ENCODE measurements at regions not wholly inside any gene's neighbourhood (a gene's known extent, or its start where the extent isn't known, plus 50 kb on each side); places are given as distances from the start of the nearest gene placed in this dataset.

GRCh38 chr9:10729213-10729612, 116.4 kb upstream of the PTPRD start:
- no peak overlapping the region for H3K4me3 ChIP-seq (ENCODE audit: low read length)
- TF ChIP-seq CTCF (conservative IDR thresholded peaks at IDR 0.05; ENCODE audit: low read depth, low read length) = no peak
- DNase-seq (ENCODE audit: low read depth) = no peak

- DNase-seq (ENCODE audit: low read depth) = no peak
- no peak for TF ChIP-seq CTCF (conservative IDR thresholded peaks at IDR 0.05; ENCODE audit: low read depth, low read length)
These were observed 131.9 kb upstream of the PTPRD start for GRCh38 chr9:10744669-10745068.

GRCh38 chr9:10753474-10753873, 140.7 kb upstream of the PTPRD start:
- no peak for TF ChIP-seq CTCF (conservative IDR thresholded peaks at IDR 0.05; ENCODE audit: low read depth, low read length)
- H3K4me3 ChIP-seq (ENCODE audit: low read length) = no peak overlapping the region
- DNase-seq (ENCODE audit: low read depth) = no peak

More at GRCh38 chr9:10744669-10745068, 131.9 kb upstream of the PTPRD start:
- H3K4me3 ChIP-seq (ENCODE audit: low read length) = no peak overlapping the region

- no peak for TF ChIP-seq CTCF (conservative IDR thresholded peaks at IDR 0.05; ENCODE audit: low read depth, low read length)
- DNase-seq (ENCODE audit: low read depth) = no peak
- H3K4me3 ChIP-seq (ENCODE audit: low read length) = no peak overlapping the region
These were observed 151.7 kb upstream of the PTPRD start for GRCh38 chr9:10764481-10764880.

GRCh38 chr9:10773136-10773535, 160.3 kb upstream of the PTPRD start:
- H3K4me3 ChIP-seq (ENCODE audit: low read length) = no peak overlapping the region
- DNase-seq (ENCODE audit: low read depth) = no peak
- TF ChIP-seq CTCF (conservative IDR thresholded peaks at IDR 0.05; ENCODE audit: low read depth, low read length) = no peak

GRCh38 chr9:10774051-10774450, 161.2 kb upstream of the PTPRD start:
- no peak for DNase-seq (ENCODE audit: low read depth)
- no peak overlapping the region for H3K4me3 ChIP-seq (ENCODE audit: low read length)
- TF ChIP-seq CTCF (conservative IDR thresholded peaks at IDR 0.05; ENCODE audit: low read depth, low read length) = no peak

GRCh38 chr9:10785255-10785654, 172.5 kb upstream of the PTPRD start:
- DNase-seq (ENCODE audit: low read depth) = no peak
- TF ChIP-seq CTCF (conservative IDR thresholded peaks at IDR 0.05; ENCODE audit: low read depth, low read length) = no peak
- H3K4me3 ChIP-seq (ENCODE audit: low read length) = no peak overlapping the region

All from retinal pigment epithelial cell (primary cell).